Right hindlimb (tissue), 1 donor: ENCODE measurements at regions not wholly inside any gene's neighbourhood (a gene's known extent, or its start where the extent isn't known, plus 50 kb on each side); places are given as distances from the start of the nearest gene placed in this dataset.
"Not testable (repeated sequence)": the region's sequence is repeated elsewhere in the genome, so short reads cannot be mapped to it uniquely, and the experiment has no call there.

ENCODE experiments used
- DNase-seq: peaks from one replicate; pipeline ENCODE4 v3.0.0-alpha.2; 2018

DNA sequence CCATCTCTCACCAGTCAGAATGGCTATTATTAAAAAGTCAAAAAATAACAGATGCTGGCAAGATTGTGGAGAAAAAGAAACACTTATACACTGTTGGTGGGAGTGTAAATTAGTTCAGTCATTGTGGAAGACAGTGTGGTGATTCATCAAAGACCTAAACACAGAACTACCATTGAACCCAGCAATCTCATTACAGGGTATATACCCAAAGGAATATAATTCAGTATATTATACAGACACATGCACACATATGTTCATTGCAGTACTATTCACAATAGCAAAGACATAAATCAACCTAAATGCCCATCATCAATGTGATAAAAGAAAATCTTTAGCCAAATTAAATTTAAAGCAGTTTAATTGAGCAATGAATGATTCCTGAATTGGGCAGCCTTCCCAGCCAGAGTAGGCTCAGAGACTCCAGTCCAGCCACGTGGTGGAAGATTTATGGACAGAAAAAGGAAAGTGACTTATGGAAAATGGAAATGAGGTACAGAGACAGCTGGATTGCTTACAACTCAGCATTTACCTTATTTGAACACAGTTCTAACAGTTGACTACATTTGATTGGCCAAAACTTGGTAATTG is 377.1 kb upstream of the SLC39A10 start:
- no peak for DNase-seq

DNA sequence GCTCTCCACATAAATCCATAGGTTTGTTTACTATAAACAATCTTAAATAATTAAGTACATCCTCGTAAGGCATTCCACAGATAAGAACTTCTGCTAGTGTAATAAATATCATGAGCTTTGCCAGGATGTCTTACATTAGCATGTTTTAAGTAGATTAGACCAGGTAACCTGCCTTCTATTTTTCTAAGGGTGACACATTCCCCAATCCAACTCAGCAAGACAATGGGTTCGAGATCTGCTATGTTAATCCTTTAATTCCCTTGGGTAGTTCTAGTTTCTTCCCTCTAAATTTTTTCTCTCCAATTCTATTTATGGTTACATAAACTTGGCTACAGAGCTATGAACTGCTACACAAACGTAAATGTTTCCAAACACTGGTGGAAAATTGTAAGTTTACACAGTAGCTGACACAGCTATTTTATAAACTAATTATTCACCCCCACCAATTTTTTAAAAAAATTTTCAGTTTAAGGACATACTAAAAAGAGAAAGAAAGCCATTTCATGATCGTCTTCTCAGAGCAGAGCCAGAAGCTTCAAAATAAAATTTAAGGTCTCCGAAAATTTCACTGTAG is 386.5 kb upstream of the SLC39A10 start:
- DNase-seq: no peak

DNA sequence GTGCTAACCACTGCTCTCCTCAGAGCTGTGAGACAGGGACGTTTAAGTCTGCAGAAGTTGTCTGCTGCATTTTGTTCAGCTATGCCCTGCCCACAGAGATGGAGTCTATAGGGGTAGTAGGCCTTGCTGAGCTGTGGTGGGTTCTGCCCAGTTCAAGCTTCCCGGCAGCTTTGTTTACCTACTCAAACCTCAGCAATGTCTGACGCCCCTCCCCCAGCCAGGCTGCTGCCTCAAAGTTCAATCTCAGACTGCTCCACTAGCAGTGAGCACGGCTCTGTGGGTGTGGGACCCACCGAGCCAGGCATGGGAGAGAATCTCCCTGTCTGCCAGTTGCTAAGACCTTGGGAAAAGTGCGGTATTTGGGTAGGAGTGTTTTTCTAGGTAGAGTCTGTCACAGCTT is 387.8 kb upstream of the SLC39A10 start:
- no peak for DNase-seq

DNA sequence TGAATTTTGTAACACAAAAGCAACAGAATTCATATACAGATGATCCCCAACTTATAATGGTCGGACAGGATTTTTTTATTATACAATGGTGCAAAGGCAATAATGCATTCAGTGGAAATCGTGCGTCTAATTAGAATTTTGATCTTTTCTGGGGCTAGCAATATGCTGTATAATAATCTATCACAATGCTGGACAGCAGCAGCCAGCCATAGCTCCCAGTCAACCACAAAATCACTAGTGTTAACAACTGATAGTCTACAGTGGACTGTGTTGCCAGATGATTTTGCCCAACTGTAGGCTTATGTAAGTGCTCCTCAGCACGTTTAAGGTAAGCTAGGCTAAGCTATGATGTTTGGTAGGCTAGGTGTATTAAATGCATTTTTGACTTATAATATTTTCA is 399.0 kb upstream of the SLC39A10 start:
- no peak for DNase-seq

DNA sequence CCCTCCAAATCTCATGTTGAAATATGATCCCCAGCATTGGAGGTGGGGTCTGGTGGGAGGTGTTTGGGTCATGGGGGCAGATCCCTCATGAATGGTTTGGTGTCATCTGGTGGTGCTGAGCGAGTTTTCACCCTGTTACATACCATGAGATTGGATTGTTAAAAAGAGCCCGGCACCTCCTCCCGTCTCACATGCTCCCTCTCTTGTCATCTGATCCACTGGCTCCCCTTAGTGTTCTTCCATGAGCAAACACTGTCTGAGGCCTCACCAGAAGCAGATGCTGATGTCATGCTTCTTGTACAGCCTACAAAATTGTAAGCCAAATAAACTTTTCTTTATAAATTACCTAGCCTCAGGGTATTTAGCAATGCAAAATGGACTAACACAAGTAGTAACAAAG is 405.0 kb upstream of the SLC39A10 start:
- no peak for DNase-seq

DNA sequence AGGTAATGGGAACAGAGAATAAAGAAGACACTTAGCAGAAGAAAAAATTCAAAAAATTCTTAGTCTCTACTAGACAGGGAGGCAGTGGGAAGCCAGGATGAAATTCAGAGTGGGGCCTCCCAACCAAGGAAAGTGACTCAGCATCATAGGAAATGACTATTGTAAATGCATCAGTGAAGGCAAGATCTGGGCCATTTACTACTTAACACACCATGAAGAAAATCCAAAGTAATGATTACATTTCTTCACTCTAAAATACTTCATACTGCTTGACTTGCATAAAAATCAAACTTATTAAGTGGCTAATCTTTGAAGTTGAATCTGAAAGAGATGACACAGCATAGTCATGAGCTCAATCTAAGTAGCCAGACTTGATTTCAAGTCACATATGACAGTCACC is 405.8 kb upstream of the SLC39A10 start:
- DNase-seq: no peak

DNA sequence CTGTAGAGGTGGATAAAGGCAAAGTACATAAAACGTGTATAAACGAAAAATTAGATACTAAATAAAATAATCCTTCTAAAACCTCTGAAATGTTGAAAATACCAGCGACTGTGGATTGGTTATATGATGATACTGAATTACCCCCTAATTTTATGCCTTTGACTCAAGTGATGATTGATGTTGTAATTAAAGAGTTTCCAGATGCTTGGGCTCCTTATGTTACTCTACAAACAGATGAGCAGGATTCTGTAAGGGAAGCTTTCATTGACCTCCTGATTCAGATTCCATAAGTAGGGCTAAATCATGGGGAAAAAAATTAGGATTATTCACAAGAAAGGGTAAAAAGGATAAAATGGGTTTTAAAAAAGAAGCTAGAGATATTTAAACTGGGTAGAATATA is 418.2 kb upstream of the SLC39A10 start:
- no peak for DNase-seq

DNA sequence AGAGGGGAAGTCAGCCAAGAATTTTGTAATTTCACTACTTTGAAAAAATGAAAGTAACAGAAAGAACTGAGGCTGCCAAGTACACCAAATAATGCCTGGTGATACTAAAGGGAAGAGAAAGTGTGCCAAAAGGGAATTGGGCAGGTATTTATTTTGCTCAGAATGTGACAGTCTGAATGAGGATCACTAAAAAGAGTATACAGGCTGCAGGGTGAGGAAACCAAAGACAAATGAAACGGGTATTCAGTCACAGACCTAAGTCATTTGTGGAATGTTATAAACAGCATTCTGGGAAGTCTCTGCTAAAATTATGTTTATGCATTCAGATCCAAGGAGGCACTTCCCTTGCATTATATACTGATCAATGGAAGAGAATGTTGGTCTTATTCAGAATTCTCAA is 418.6 kb upstream of the SLC39A10 start:
- no peak for DNase-seq

DNA sequence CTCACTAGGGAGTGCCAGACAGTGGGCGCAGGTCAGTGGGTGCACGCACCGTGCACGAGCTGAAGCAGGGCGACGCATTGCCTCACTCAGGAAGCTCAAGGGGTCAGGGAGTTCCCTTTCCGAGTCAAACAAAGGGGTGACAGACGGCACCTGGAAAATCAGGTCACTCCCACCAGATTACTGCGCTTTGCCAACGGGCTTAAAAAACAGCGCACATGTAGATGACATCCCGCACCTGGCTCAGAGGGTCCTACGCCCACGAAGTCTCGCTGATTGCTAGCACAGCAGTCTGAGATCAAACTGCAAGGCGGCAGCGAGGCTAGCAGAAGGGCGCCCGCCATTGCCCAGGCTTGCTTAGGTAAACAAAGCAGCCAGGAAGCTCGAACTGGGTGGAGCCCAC is 428.5 kb upstream of the SLC39A10 start:
- not testable (repeated sequence) for DNase-seq

DNA sequence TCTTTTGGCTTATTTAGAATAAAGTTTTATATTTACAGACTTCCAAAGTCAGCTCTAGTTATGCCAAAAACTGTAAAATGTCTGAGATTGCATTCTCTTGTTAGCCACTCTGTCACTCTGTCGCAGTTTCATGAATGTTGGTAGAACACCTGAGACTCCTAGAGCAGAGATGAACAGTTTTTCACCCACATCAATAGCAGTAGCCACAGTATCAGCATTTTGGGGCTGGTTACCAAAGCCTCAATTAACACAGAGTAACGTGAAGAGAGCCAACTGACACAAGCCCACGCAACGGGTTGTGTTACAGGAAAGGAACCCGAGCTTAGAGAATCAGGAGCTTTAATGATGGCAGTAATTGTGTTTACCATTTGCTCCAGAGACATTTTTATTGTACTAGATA is 443.0 kb upstream of the SLC39A10 start:
- DNase-seq: no peak

DNA sequence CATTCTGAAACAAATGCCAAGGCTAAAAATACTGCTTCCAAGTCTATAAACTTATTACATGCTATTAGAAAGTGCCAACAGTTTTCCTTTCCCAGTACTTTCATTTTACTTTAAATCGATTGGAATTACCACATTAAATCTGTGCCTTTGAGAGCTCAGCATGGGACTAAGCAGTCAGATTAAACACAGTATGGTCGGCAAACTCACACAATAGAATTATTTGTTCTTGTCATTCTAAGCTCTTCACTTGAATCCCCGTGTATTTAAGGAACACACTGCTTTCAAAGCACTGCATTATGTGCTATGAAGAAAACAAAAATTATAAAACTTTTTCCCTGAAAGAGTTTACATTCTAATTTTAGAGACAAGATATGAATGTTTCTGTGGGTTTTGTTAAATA is 444.4 kb upstream of the SLC39A10 start:
- no peak for DNase-seq

DNA sequence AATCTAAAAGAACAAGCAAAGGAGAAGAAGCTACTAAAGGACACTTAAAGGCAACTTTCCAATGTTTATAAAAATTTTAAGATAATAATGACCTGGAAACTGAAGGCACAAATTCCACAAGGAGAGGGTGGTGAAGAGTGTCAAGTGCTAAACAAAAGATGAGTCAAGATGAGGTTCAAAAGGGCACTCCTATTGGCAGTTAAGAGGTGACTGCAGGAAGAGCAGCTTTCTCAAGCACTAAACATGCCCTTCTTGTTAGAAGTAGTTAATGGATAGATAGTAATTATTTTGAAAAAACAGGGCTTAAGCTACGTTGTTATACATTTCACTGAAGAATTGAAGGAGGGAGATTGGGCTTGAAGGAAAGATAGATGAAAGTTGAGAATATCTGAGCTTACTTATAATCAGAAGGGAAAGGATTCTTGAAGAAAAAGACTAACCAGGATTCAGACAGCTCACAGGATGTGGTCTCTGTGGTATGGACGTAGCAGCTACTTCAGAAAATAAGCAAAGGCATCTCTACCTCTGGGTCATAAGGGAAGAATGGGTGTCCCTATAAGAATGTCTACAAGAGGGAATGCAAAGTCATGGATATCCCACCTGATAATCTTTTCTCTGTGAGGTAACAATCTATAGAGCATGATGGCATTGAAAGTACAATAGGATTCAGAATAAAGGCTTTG is 454.7 kb upstream of the SLC39A10 start:
- no peak for DNase-seq

DNA sequence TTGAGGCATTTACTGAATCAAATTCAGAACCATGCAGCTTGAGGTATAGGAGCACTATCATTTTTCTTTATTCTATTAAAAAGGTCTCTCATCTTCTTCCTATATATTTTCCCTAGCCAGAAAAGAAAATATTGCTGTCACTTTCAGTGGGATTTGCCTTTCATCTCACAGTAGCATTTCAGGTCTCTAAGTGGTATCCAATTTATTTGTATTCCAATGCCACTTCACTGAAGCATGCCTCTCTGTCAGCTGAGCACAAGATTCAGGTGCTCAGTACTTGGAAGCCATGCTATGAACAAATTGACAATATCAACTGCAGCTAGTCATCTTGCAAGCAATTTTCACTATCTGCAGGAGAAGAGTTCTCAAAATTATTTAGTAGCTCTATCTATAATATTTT is 457.2 kb upstream of the SLC39A10 start:
- no peak for DNase-seq

DNA sequence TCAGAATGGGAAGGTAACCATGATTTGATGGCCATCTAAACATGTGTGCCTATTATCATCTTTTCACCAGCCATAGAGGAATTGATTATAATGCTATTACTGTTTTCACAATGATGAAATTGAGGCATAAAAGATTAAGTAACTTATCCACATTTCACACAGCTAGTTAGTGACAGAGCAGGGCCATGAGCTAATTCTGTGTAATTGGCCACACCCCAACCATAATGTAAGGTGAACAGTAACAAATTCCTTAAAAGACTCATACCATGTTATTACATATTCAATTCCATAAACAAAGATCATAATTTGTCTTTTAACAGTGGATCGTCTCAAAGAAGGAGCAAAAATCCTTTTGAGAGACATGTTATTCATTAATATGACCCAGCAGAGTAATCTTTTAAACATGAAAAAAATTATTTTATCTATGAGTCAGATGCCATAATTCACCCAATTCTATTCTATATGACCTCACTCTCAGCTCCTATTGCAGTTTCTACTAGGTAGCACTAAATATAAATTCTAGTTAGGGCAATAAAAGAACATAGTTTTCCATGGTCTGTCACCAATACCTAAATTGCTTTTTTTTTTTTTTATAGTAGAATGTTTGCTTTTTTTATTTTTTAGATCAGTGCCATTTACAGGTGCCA is 475.8 kb upstream of the SLC39A10 start:
- no peak for DNase-seq

DNA sequence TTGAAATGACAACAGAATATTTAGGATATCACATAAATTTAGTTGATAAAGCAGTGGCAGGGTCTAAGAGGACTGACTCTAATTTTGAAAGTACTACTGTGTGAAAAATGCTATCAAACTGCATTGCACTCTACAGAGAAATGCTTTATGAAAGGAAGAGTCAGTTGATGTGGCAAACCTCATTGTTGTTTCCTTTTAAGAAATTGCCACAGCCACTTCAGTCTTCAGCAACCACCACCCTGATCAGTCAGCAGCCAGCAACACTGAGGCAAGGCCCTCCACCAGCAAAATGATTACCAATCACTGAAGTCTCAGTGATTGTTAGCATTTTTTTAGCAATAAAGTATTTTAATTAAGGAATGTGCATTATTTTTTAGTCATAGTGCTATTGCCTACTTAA is 488.7 kb upstream of the SLC39A10 start:
- no peak for DNase-seq

DNA sequence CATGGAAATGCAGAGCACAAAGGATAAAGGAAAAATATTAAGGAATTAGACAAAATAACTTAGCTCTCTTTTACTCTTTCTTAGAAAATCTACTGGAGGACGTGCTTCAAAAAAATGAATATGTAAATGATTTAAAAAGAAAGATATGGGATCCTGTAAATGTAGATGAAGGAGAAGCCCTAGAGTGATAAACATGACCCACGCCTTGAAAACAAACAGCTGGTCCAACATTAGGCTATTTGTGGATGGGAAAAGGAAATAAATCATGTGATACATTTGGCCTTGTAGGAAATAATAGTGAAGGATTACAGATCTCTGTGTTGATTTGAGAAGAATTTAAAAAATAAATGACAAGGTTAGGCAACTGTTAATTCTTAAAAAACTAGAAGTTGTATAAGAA is 492.1 kb upstream of the SLC39A10 start:
- no peak for DNase-seq

DNA sequence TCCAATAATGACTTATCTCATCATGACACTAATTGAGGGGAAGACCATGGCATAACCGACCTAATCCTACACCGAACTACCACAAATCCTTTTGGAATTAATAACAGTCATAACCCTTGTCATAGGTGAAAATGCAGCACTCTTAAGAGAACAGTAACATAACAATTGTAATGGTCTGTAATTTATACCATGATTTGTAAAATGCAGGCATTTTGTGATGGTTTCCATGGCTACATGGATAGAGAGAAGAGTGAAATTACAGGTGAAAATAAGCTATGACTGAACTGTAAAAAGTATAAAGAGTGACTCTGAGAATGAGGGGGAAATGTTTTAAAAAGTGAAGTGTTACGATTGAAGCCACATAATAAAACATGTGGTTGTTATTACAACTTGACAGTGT is 494.1 kb upstream of the SLC39A10 start:
- no peak for DNase-seq

DNA sequence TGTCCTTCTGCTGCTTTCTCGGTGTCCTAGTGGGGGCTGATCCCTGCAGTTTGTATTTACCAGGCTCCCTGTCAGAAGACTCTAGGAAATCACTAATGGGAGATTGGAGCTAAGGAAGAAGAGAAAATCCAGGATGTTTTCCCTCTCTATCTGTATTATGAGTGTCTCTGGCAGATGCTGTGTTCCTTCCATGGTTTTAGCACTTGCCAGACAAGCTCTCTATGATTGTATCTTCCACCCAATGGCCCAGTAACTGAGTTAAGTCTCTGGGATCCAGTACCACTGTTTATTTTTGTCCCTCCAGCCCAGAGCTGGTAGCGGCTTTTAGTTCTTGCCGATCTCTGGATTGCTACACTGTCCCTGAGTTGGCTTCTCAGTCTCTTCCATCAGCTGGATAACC is 494.8 kb upstream of the SLC39A10 start:
- DNase-seq: no peak

DNA sequence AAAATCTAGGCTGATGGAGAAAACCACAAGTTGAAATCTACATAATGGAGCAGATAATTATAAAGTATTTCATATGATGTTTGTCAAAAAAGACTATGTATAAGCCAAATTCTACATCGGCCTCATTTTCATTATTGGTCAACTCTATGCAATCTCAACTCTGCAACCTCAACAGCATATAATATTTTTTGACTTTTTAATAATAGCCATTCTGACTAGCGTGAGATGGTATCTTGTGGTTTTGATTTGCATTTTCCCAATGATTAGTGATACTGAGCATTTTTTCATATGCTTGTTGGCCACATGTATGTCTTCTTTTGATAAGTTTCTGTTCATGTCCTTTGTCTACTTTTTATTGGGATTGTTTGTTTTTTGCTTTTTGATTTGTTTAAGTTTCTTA is 496.1 kb upstream of the SLC39A10 start:
- no peak for DNase-seq

DNA sequence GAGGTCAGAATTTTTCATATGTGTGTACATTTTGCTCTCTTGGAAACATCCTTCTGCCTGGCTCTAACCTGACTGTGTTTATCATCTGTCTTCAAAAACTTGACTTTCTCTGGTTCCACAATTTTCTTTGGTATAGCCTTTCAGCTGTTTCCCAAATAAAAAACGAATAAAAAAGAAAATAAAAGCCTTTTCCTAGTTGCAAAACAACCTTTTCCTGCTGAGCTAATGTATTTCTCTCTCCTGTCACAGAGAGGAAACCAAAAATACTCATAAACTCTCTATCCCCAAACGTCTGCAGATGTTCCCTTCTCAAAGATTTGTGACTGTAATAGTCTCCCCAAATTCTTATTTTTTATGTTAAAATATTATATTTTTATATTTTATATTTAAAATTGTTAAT is 505.3 kb upstream of the SLC39A10 start:
- DNase-seq: no peak

DNA sequence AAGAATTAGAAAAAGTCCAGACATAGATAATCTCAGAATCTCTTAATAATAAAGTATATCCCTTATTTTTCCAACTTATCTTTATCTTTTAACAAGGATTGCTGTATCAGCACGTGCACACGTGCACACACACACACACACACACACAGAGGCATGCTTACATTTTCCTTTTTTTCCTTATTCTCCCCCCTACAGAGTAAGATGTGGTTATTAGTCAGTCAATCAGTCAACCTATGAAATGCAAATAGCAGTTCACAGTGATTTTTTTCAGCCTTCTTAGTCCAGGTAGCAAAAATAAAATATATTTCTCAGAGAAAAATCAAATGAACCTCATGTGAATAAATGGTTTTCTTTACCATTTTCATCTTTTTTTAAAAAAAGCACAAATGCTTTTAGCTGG is 506.2 kb upstream of the SLC39A10 start:
- DNase-seq: no peak

DNA sequence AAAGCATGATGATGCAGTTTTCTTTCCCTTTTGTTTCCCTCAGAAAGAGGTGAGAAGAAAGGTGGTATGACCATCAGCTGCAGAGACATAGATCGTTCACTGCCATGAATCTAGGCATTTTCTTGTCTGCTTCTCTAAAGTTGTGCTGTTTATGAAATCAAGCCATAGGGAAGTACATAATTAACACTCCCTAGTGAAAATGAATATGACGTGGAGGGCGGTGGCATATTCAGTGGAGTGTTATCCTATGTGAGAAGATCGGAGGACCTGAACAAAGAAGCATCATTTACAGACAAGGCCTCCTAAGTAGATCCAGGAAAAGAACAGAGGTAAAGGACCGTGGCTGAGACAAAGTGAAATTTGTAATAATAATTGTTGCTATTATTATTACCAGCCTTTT is 509.0 kb upstream of the SLC39A10 start:
- no peak for DNase-seq

DNA sequence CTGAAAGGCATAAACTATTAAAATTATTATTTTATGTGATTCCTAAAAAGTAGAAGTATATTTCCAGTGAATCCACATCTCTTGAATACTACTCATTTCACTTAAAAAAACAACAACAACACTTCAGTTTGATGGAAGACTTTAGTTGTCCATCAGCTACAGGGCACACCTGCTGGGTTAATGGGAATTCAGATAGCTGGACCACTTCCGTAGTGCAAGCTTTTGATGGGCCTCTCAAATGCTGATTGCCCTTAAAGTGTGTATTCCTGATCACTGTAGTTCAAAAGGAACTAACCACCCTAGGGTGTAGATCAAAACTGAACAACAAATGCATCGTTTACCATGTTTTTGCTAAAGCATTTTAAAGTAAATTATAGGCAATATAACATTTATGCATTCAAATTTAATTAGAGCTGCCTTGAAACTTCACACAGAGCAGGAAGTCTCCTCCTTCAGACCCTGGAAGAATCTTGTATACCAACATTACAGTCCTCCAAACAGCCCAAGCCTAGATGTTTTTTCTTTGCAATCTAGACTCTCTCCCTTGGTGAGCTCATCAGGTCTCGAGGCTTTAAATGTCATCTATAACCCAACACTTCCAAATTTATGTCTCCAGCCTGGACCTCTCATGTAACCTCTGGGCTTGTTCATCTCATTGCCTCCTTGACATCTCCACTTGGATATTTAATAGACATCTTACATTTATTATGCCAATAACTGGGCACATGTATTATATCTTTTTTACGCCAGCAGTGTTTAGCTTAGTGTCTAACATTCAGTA is 510.1 kb upstream of the SLC39A10 start:
- no peak for DNase-seq

DNA sequence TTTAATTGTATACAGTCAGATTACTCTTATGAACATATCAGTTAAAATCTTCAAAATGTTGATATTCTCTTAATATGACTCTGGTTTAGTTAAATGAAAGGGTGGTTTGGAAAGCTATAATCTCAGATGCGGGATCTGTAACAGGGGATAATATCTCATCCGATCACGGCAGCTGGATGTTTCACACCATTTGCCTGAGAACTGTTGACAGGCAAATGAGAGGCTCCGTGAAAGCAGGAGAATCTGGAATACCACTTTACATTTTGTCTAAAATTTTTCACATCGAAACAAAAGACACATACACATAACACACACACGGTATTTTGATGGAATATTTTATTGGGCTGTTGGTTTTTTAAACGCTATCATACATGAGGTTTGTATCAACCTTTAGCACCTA is 518.6 kb upstream of the SLC39A10 start:
- no peak for DNase-seq
